ENCODE measurements at regions not wholly inside any gene's neighbourhood (a gene's known extent, or its start where the extent isn't known, plus 50 kb on each side); places are given as distances from the start of the nearest gene placed in this dataset.

- ChIA-PET CTCF (no interaction called here), POLR2A (interaction anchor here (0.6 kb wide), 1 partner anchor 19 kb away, joined by 4 read pairs; no protein-coding TSS in a partner anchor)
- H3K9me3 ChIP-seq = peaks cover 5% of the 10 kb centered on the region; the same call in 1 of the 2 replicates
- no peaks in the 10 kb centered on the region for H3K4me1 ChIP-seq
- Mint-ChIP-seq H3K9me3 (ENCODE audit: unreplicated experiment) (peaks cover 31% of the 10 kb centered on the region), H3K4me1 (ENCODE audit: low read depth, unreplicated experiment) (no peaks in the 10 kb centered on the region), H3K36me3 (ENCODE audit: insufficient read depth, unreplicated experiment) (no peaks in the 10 kb centered on the region), H3K27me3 (ENCODE audit: insufficient read depth, unreplicated experiment) (peaks cover 20% of the 10 kb centered on the region), H3K27ac (ENCODE audit: unreplicated experiment) (no peak overlapping the region), H3K4me3 (ENCODE audit: unreplicated experiment) (no peak overlapping the region)
- BruUV-seq (replicated peaks) = no TSS peak
- intact Hi-C loops (cut with micrococcal nuclease; ENCODE audit: unreplicated experiment) = no loop called here
- no peak for DNase-seq
- no peak overlapping the region for H3K4me3 ChIP-seq (ENCODE audit: low read depth, low read length)
- no peaks in the 10 kb centered on the region for H3K36me3 ChIP-seq (ENCODE audit: control insufficient read depth, insufficient read depth, low read length)
- no peaks in the 10 kb centered on the region; the same call in 1 of the 2 replicates for H3K27me3 ChIP-seq (replicated peaks; ENCODE audit: control insufficient read depth, insufficient read depth, low read length)
- TF ChIP-seq, protein P1, sequence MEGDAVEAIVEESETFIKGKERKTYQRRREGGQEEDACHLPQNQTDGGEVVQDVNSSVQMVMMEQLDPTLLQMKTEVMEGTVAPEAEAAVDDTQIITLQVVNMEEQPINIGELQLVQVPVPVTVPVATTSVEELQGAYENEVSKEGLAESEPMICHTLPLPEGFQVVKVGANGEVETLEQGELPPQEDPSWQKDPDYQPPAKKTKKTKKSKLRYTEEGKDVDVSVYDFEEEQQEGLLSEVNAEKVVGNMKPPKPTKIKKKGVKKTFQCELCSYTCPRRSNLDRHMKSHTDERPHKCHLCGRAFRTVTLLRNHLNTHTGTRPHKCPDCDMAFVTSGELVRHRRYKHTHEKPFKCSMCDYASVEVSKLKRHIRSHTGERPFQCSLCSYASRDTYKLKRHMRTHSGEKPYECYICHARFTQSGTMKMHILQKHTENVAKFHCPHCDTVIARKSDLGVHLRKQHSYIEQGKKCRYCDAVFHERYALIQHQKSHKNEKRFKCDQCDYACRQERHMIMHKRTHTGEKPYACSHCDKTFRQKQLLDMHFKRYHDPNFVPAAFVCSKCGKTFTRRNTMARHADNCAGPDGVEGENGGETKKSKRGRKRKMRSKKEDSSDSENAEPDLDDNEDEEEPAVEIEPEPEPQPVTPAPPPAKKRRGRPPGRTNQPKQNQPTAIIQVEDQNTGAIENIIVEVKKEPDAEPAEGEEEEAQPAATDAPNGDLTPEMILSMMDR (IDR thresholded peaks at IDR 0.05; ENCODE audit: insufficient read depth in 1 of 2, low read depth in 1 of 2, low read length in 1 of 2, severe bottlenecking in 1 of 2, unreplicated experiment in 1 of 2) = no peak
Observed at GRCh38 chr2:133806564-133806963, 238.3 kb upstream of the NCKAP5 start.

GRCh38 chr2:133809485-133809884, 241.2 kb upstream of the NCKAP5 start:
- H3K27me3 ChIP-seq (replicated peaks; ENCODE audit: control insufficient read depth, insufficient read depth, low read length) = no peaks in the 10 kb centered on the region; the same call in 1 of the 2 replicates
- no TSS peak for BruUV-seq (replicated peaks)
- ChIA-PET CTCF (no interaction called here), POLR2A (no interaction called here)
- intact Hi-C loops (cut with micrococcal nuclease; ENCODE audit: unreplicated experiment) = no loop called here
- H3K36me3 ChIP-seq (ENCODE audit: control insufficient read depth, insufficient read depth, low read length) = no peaks in the 10 kb centered on the region
- H3K36me3 Mint-ChIP-seq (ENCODE audit: insufficient read depth, unreplicated experiment) = no peaks in the 10 kb centered on the region
- no peak for DNase-seq
- no peak overlapping the region for H3K27ac Mint-ChIP-seq (ENCODE audit: unreplicated experiment)
- no peak overlapping the region for H3K4me3 ChIP-seq (ENCODE audit: low read depth, low read length)
- no peaks in the 10 kb centered on the region for H3K4me1 Mint-ChIP-seq (ENCODE audit: low read depth, unreplicated experiment)
- H3K9me3 ChIP-seq = peaks cover 5% of the 10 kb centered on the region; the same call in 1 of the 2 replicates
- no peaks in the 10 kb centered on the region for H3K4me1 ChIP-seq
- peaks cover 24% of the 10 kb centered on the region for H3K27me3 Mint-ChIP-seq (ENCODE audit: insufficient read depth, unreplicated experiment)
- peaks cover 39% of the 10 kb centered on the region for H3K9me3 Mint-ChIP-seq (ENCODE audit: unreplicated experiment)
- TF ChIP-seq, protein P1 (IDR thresholded peaks at IDR 0.05; ENCODE audit: insufficient read depth in 1 of 2, low read depth in 1 of 2, low read length in 1 of 2, severe bottlenecking in 1 of 2, unreplicated experiment in 1 of 2) = no peak
- H3K4me3 Mint-ChIP-seq (ENCODE audit: unreplicated experiment) = no peak overlapping the region

- POLR2A ChIA-PET = no interaction called here
- no peak overlapping the region for H3K27ac Mint-ChIP-seq (ENCODE audit: unreplicated experiment)
- TF ChIP-seq, protein P1 (IDR thresholded peaks at IDR 0.05; ENCODE audit: insufficient read depth in 1 of 2, low read depth in 1 of 2, low read length in 1 of 2, severe bottlenecking in 1 of 2, unreplicated experiment in 1 of 2) = no peak
- H3K9me3 ChIP-seq = peaks cover 5% of the 10 kb centered on the region; the same call in 1 of the 2 replicates
- no peaks in the 10 kb centered on the region; the same call in 1 of the 2 replicates for H3K27me3 ChIP-seq (replicated peaks; ENCODE audit: control insufficient read depth, insufficient read depth, low read length)
- peaks cover 24% of the 10 kb centered on the region for H3K27me3 Mint-ChIP-seq (ENCODE audit: insufficient read depth, unreplicated experiment)
- no peaks in the 10 kb centered on the region for H3K36me3 Mint-ChIP-seq (ENCODE audit: insufficient read depth, unreplicated experiment)
- no TSS peak for BruUV-seq (replicated peaks)
- DNase-seq = no peak
- CTCF ChIA-PET = no interaction called here
- H3K4me3 ChIP-seq (ENCODE audit: low read depth, low read length) = no peak overlapping the region
- H3K4me1 Mint-ChIP-seq (ENCODE audit: low read depth, unreplicated experiment) = no peaks in the 10 kb centered on the region
- H3K4me1 ChIP-seq = no peaks in the 10 kb centered on the region
- no peaks in the 10 kb centered on the region for H3K36me3 ChIP-seq (ENCODE audit: control insufficient read depth, insufficient read depth, low read length)
- no peak overlapping the region for H3K4me3 Mint-ChIP-seq (ENCODE audit: unreplicated experiment)
- peaks cover 39% of the 10 kb centered on the region for H3K9me3 Mint-ChIP-seq (ENCODE audit: unreplicated experiment)
- intact Hi-C loops (cut with micrococcal nuclease; ENCODE audit: unreplicated experiment) = no loop called here
Observed at GRCh38 chr2:133810559-133810958, 242.3 kb upstream of the NCKAP5 start.
